Astrocyte of the spinal cord (primary cell): ENCODE measurements at regions not wholly inside any gene's neighbourhood (a gene's known extent, or its start where the extent isn't known, plus 50 kb on each side); places are given as distances from the start of the nearest gene placed in this dataset.

ENCODE experiments used
- DNase-seq: peaks from one replicate; pipeline ENCODE4 v3.0.0; 2011; ENCODE audit warnings: low read depth, low spot score
- H3K4me3 ChIP-seq: 2 replicates; pipeline ENCODE4 v1.5.1; 2011; ENCODE audit warnings: low read depth, mild to moderate bottlenecking, low read length, moderate library complexity
- CTCF ChIP-seq: IDR thresholded peaks from 2 replicates; pipeline ENCODE4 v1.5.1; 2012; ENCODE audit warnings: low read depth, mild to moderate bottlenecking, low read length, inconsistent platforms
- in situ Hi-C: cut with HindIII; loops from 2 replicates; pipeline ENCODE4 v1.10.0; 2017; ENCODE audit warnings: low sequenced_read_pairs

DNA sequence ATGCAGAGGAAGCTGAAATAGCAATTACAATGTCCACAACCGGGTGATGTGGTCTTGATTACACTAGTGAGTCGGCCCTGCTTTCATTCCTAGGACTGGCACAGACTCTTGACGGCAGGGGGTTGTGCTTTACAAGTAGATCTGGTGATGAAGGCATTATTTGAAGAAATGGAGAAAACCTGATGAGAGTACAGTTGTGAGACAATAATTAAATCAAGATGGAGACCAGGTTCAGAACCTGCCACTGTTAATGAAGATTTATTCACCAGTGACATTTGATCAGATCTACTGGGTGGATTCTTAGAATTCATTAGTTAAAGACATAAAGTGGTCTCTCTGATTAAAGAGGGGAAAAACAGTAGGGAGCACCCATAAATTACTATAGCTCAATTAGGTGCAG, 747.2 kb downstream of the STPG2 start:
- no peak for TF ChIP-seq CTCF
- DNase-seq = peak; percentile 71
- in situ Hi-C loops = no loop called here
- no peak overlapping the region for H3K4me3 ChIP-seq

DNA sequence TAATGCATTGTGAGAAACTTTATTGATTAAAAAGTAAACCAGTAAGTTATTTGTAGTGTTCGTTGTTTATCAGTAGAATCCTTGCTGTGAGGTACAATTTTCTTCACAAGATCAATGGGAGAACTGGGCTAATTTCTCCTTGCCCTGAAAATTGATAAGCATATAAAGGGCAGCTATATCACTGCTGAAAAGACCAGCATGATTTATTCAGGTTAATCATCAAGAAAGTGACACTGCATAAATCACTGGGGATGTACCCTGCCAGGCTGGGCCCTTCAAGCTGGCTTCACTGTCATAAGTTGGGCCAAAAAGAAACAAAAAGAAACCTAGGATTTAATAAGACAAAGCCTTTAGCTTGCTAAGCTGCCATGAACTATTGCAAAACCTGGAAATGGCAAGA, 746.7 kb downstream of the STPG2 start:
- DNase-seq = no peak
- no peak overlapping the region for H3K4me3 ChIP-seq
- no peak for TF ChIP-seq CTCF
- in situ Hi-C loops = no loop called here

GRCh38 chr4:97404876-97405523, 738.3 kb downstream of the STPG2 start:
- in situ Hi-C loops = no loop called here
- no peak overlapping the region for H3K4me3 ChIP-seq
- TF ChIP-seq CTCF = no peak
- DNase-seq = peak; percentile 40

DNA sequence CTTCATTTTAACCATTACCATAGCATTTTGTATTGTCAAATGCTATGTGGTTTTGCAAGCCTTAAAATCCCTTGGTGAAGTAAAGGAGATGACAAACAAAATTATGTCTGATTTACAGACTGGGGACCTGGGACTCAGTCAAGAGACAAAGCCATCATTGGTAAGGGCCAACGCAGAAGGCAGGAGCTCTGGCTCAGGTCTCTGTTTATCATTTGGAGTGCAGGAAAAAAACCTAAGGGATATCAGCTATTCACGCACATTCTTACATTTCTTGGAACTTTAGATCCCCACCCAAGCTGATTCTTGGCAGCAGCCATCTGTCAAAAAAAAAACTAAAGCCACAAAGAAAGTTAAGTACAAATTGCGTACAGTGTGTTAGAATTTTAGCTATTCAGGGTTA, 731.9 kb downstream of the STPG2 start:
- TF ChIP-seq CTCF = no peak
- in situ Hi-C loops = no loop called here
- H3K4me3 ChIP-seq = no peak overlapping the region

GRCh38 chr4:97412331-97412730, 730.9 kb downstream of the STPG2 start:
- H3K4me3 ChIP-seq = no peak overlapping the region
- TF ChIP-seq CTCF = no peak
- no peak for DNase-seq
- in situ Hi-C loops = no loop called here

More for the DNA sequence above, 731.9 kb downstream of the STPG2 start:
- DNase-seq = no peak

GRCh38 chr4:97414161-97414560, 729.1 kb downstream of the STPG2 start:
- in situ Hi-C loops = no loop called here

More at GRCh38 chr4:97414161-97414560, 729.1 kb downstream of the STPG2 start:
- no peak for TF ChIP-seq CTCF
- no peak overlapping the region for H3K4me3 ChIP-seq
- no peak for DNase-seq
